ENCODE measurements at regions not wholly inside any gene's neighbourhood (a gene's known extent, or its start where the extent isn't known, plus 50 kb on each side); places are given as distances from the start of the nearest gene placed in this dataset.

- Histone ChIP-seq H3K4me1 (ENCODE audit: control insufficient read depth in 2 of 2, insufficient read depth in 2 of 2, low read length in 2 of 2) (no peaks in the 10 kb centered on the region), H3K27ac (ENCODE audit: low read depth, low read length) (no peak overlapping the region), H3K36me3 (ENCODE audit: control insufficient read depth in 2 of 3, insufficient read depth in 3 of 3, low read length in 3 of 3) (no peaks in the 10 kb centered on the region), H3K9me3 (ENCODE audit: control insufficient read depth in 2 of 3, low read length in 3 of 3) (no peaks in the 10 kb centered on the region), H3K27me3 (ENCODE audit: control insufficient read depth in 2 of 2, insufficient read depth in 2 of 2, low read length in 2 of 2) (no peaks in the 10 kb centered on the region), H3K4me3 (ENCODE audit: low read length) (no peak overlapping the region)
- POLR2A ChIA-PET: no interaction called here
- Mint-ChIP-seq H3K4me1 (no peaks in the 10 kb centered on the region), H3K27me3 (peaks cover 0 to 15% (median 13%) of the 10 kb centered on the region in 5 donors), H3K4me3 (no peak overlapping the region), H3K9me3 (peaks cover 0 to 30% (median 3%) of the 10 kb centered on the region in 11 donors), H3K27ac (no peak overlapping the region), H3K36me3 (peaks cover 0 to 8% (median 0%) of the 10 kb centered on the region in 5 donors)
- CTCF ChIA-PET: no interaction called here
- no peak for ATAC-seq
- intact Hi-C loops (cut with micrococcal nuclease): no loop called here
- no peak for DNase-seq
Observed at GRCh38 chr11:27842290-27842689, 142.0 kb upstream of the BDNF start.

- Mint-ChIP-seq H3K4me3 (no peak overlapping the region), H3K27me3 (peaks cover 0 to 11% (median 5%) of the 10 kb centered on the region in 5 donors), H3K36me3 (peaks cover 0 to 5% (median 0%) of the 10 kb centered on the region in 5 donors), H3K9me3 (peaks cover 0 to 28% (median 3%) of the 10 kb centered on the region in 11 donors), H3K4me1 (no peaks in the 10 kb centered on the region), H3K27ac (no peak overlapping the region)
- Histone ChIP-seq H3K27ac (ENCODE audit: low read depth, low read length) (no peak overlapping the region), H3K4me1 (ENCODE audit: control insufficient read depth in 2 of 2, insufficient read depth in 2 of 2, low read length in 2 of 2) (no peaks in the 10 kb centered on the region), H3K27me3 (ENCODE audit: control insufficient read depth in 2 of 2, insufficient read depth in 2 of 2, low read length in 2 of 2) (no peaks in the 10 kb centered on the region), H3K9me3 (ENCODE audit: control insufficient read depth in 2 of 3, low read length in 3 of 3) (no peaks in the 10 kb centered on the region), H3K36me3 (ENCODE audit: control insufficient read depth in 2 of 3, insufficient read depth in 3 of 3, low read length in 3 of 3) (no peaks in the 10 kb centered on the region), H3K4me3 (ENCODE audit: low read length) (no peak overlapping the region)
- ATAC-seq (no peak), DNase-seq (no peak)
- ChIA-PET CTCF (no interaction called here), POLR2A (no interaction called here)
- intact Hi-C loops (cut with micrococcal nuclease): no loop called here
Observed at GRCh38 chr11:27841023-27841422, 140.8 kb upstream of the BDNF start.

- Histone ChIP-seq H3K4me1 (ENCODE audit: control insufficient read depth in 2 of 2, insufficient read depth in 2 of 2, low read length in 2 of 2) (no peaks in the 10 kb centered on the region), H3K27me3 (ENCODE audit: control insufficient read depth in 2 of 2, insufficient read depth in 2 of 2, low read length in 2 of 2) (no peaks in the 10 kb centered on the region), H3K36me3 (ENCODE audit: control insufficient read depth in 2 of 3, insufficient read depth in 3 of 3, low read length in 3 of 3) (no peaks in the 10 kb centered on the region), H3K4me3 (ENCODE audit: low read length) (no peak overlapping the region), H3K9me3 (ENCODE audit: control insufficient read depth in 2 of 3, low read length in 3 of 3) (no peaks in the 10 kb centered on the region), H3K27ac (ENCODE audit: low read depth, low read length) (no peak overlapping the region)
- Mint-ChIP-seq H3K9me3 (peaks cover 0 to 13% (median 2%) of the 10 kb centered on the region in 11 donors), H3K27me3 (peaks cover 0 to 11% (median 10%) of the 10 kb centered on the region in 5 donors), H3K4me3 (no peak overlapping the region), H3K36me3 (no peaks in the 10 kb centered on the region), H3K27ac (no peak overlapping the region), H3K4me1 (no peaks in the 10 kb centered on the region)
- CTCF ChIA-PET: interaction anchor here (0.6 kb wide), 1 partner anchor 132 kb away, joined by 3 read pairs; no protein-coding TSS in a partner anchor
- ATAC-seq (no peak), DNase-seq (no peak)
- POLR2A ChIA-PET: no interaction called here
- intact Hi-C loops (cut with micrococcal nuclease): loop anchor here in 1 of 2 donors (5.0 kb wide), 1 partner anchor 688 kb away; no protein-coding TSS in a partner anchor
Observed at GRCh38 chr11:27839226-27839913, 139.1 kb upstream of the BDNF start.

- ATAC-seq (no peak), DNase-seq (no peak)
- Mint-ChIP-seq H3K4me1 (no peaks in the 10 kb centered on the region), H3K27ac (no peak overlapping the region), H3K9me3 (peaks cover 0 to 14% (median 2%) of the 10 kb centered on the region in 11 donors), H3K4me3 (no peak overlapping the region), H3K36me3 (no peaks in the 10 kb centered on the region), H3K27me3 (peaks cover 0 to 13% (median 10%) of the 10 kb centered on the region in 5 donors)
- Histone ChIP-seq H3K4me3 (ENCODE audit: low read length) (no peak overlapping the region), H3K27ac (ENCODE audit: low read depth, low read length) (no peak overlapping the region), H3K36me3 (ENCODE audit: control insufficient read depth in 2 of 3, insufficient read depth in 3 of 3, low read length in 3 of 3) (no peaks in the 10 kb centered on the region), H3K27me3 (ENCODE audit: control insufficient read depth in 2 of 2, insufficient read depth in 2 of 2, low read length in 2 of 2) (no peaks in the 10 kb centered on the region), H3K9me3 (ENCODE audit: control insufficient read depth in 2 of 3, low read length in 3 of 3) (no peaks in the 10 kb centered on the region), H3K4me1 (ENCODE audit: control insufficient read depth in 2 of 2, insufficient read depth in 2 of 2, low read length in 2 of 2) (no peaks in the 10 kb centered on the region)
- intact Hi-C loops (cut with micrococcal nuclease): loop anchor here in 1 of 2 donors (5.0 kb wide), 1 partner anchor 689 kb away; no protein-coding TSS in a partner anchor
- ChIA-PET POLR2A (no interaction called here), CTCF (interaction anchor here (0.6 kb wide), 1 partner anchor 133 kb away, joined by 3 read pairs; no protein-coding TSS in a partner anchor)
Observed at GRCh38 chr11:27838674-27839073, 138.4 kb upstream of the BDNF start.

- intact Hi-C loops (cut with micrococcal nuclease): loop anchor here in 1 of 2 donors (5.0 kb wide), 1 partner anchor 689 kb away; no protein-coding TSS in a partner anchor
- ATAC-seq (no peak), DNase-seq (no peak)
- H3K27me3 ChIP-seq (ENCODE audit: control insufficient read depth in 2 of 2, insufficient read depth in 2 of 2, low read length in 2 of 2): no peaks in the 10 kb centered on the region
- Mint-ChIP-seq H3K4me3 (no peak overlapping the region), H3K9me3 (peaks cover 0 to 14% (median 2%) of the 10 kb centered on the region in 11 donors), H3K4me1 (no peaks in the 10 kb centered on the region), H3K27me3 (peaks cover 0 to 13% (median 10%) of the 10 kb centered on the region in 5 donors), H3K36me3 (no peaks in the 10 kb centered on the region), H3K27ac (no peak overlapping the region)
- no peak overlapping the region for H3K4me3 ChIP-seq (ENCODE audit: low read length)
- CTCF ChIA-PET: no interaction called here
- POLR2A ChIA-PET: no interaction called here
- H3K36me3 ChIP-seq (ENCODE audit: control insufficient read depth in 2 of 3, insufficient read depth in 3 of 3, low read length in 3 of 3): no peaks in the 10 kb centered on the region
- no peaks in the 10 kb centered on the region for H3K4me1 ChIP-seq (ENCODE audit: control insufficient read depth in 2 of 2, insufficient read depth in 2 of 2, low read length in 2 of 2)
- H3K27ac ChIP-seq (ENCODE audit: low read depth, low read length): no peak overlapping the region
- H3K9me3 ChIP-seq (ENCODE audit: control insufficient read depth in 2 of 3, low read length in 3 of 3): no peaks in the 10 kb centered on the region
Observed at GRCh38 chr11:27837895-27838563, 137.8 kb upstream of the BDNF start.

GRCh38 chr11:27830206-27830605 lies 130.0 kb upstream of the BDNF start:
- Histone ChIP-seq H3K36me3 (ENCODE audit: control insufficient read depth in 2 of 3, insufficient read depth in 3 of 3, low read length in 3 of 3) (no peaks in the 10 kb centered on the region), H3K4me1 (ENCODE audit: control insufficient read depth in 2 of 2, insufficient read depth in 2 of 2, low read length in 2 of 2) (no peaks in the 10 kb centered on the region), H3K27ac (ENCODE audit: low read depth, low read length) (no peak overlapping the region), H3K27me3 (ENCODE audit: control insufficient read depth in 2 of 2, insufficient read depth in 2 of 2, low read length in 2 of 2) (no peaks in the 10 kb centered on the region), H3K4me3 (ENCODE audit: low read length) (no peak overlapping the region), H3K9me3 (ENCODE audit: control insufficient read depth in 2 of 3, low read length in 3 of 3) (no peaks in the 10 kb centered on the region)
- Mint-ChIP-seq H3K4me1 (no peaks in the 10 kb centered on the region), H3K4me3 (no peak overlapping the region), H3K36me3 (no peaks in the 10 kb centered on the region), H3K27me3 (peaks cover 0 to 18% (median 4%) of the 10 kb centered on the region in 5 donors), H3K27ac (no peak overlapping the region), H3K9me3 (peaks cover 0 to 15% (median 3%) of the 10 kb centered on the region in 11 donors)
- ChIA-PET CTCF (no interaction called here), POLR2A (no interaction called here)
- ATAC-seq (no peak), DNase-seq (no peak)
- intact Hi-C loops (cut with micrococcal nuclease): no loop called here

Measured in naive thymus-derived CD4-positive, alpha-beta T cell (primary cell).